ENCODE measurements at regions not wholly inside any gene's neighbourhood (a gene's known extent, or its start where the extent isn't known, plus 50 kb on each side); places are given as distances from the start of the nearest gene placed in this dataset.

GRCh38 chr16:73277071-73277470 is 229.1 kb upstream of the ZFHX3 start (continued):
- TF ChIP-seq ZNF512B (CRISPR knock-in tag; IDR thresholded peaks at IDR 0.05; ENCODE audit: borderline replicate concordance) (no peak), ELF1 (CRISPR knock-in tag; IDR thresholded peaks at IDR 0.05) (no peak)

- H3K4me1 ChIP-seq (ENCODE audit: insufficient read depth, low read length), result no peaks in the 10 kb centered on the region
- no peak for DNase-seq (ENCODE audit: low spot score)
- ChIA-PET POLR2A (no interaction called here), CTCF (ENCODE audit: low intra/inter-chr PET ratio, low total read pairs) (no interaction called here)
- FAIRE-seq, result no peak
- H3K4me3 ChIP-seq (replicated peaks in 1 of 3; ENCODE audit: insufficient read depth in 1 of 3, low read depth in 2 of 3, low read length in 3 of 3), result no peak overlapping the region
- no peaks in the 10 kb centered on the region for H4K20me1 ChIP-seq (ENCODE audit: insufficient read depth, low read length)
- in situ Hi-C loops (cut with HindIII; ENCODE audit: extremely low pct_ligation_motif_present, low pct_unique_long_range_greater_than_20kb) (no loop called here), intact Hi-C loops (cut with micrococcal nuclease; ENCODE audit: unreplicated experiment) (no loop called here)
- no peak for ATAC-seq
- H3K79me2 ChIP-seq (ENCODE audit: insufficient read depth, low read length), result no peaks in the 10 kb centered on the region
- H3K4me2 ChIP-seq (ENCODE audit: low read depth, low read length), result no peak overlapping the region
- TF ChIP-seq HMGA1 (CRISPR knock-in tag; conservative IDR thresholded peaks at IDR 0.05) (no peak), ZNF512 (CRISPR knock-in tag; IDR thresholded peaks at IDR 0.05) (no peak), ZSCAN5A (CRISPR knock-in tag; IDR thresholded peaks at IDR 0.05; ENCODE audit: borderline replicate concordance) (no peak), NRL (CRISPR knock-in tag; IDR thresholded peaks at IDR 0.05; ENCODE audit: borderline replicate concordance) (no peak), ZNF367 (CRISPR knock-in tag; IDR thresholded peaks at IDR 0.05; ENCODE audit: borderline replicate concordance) (no peak)
- no peaks in the 10 kb centered on the region for H3K36me3 ChIP-seq (replicated peaks in 1 of 2; ENCODE audit: control insufficient read depth in 1 of 2, insufficient read depth in 2 of 2, low read length in 2 of 2)
- WGBS (ENCODE audit: low lambda C conversion rate), result 2% methylated on average over 2 of the region's 2 CpGs
- no peak overlapping the region for H3K9ac ChIP-seq (ENCODE audit: insufficient read depth, low read depth, low read length)
- peaks cover 0 to 11% of the 10 kb centered on the region in 2 experiments; a peak in 1 of 5 replicates for H3K27me3 ChIP-seq (ENCODE audit: control insufficient read depth in 1 of 2, insufficient read depth in 2 of 2, low read length in 2 of 2)
- H2AFZ ChIP-seq (ENCODE audit: low read length), result no peak overlapping the region
- BruUV-seq (replicated peaks), result no TSS peak
- no peaks in the 10 kb centered on the region for H3K9me3 ChIP-seq (ENCODE audit: low read length)
- H3K27ac ChIP-seq (ENCODE audit: extremely low read length, insufficient read depth, low read length), result no peak overlapping the region
Measured at GRCh38 chr16:73275448-73275847, 227.5 kb upstream of the ZFHX3 start.

Measured in HepG2 (cell line).